ENCODE measurements at regions not wholly inside any gene's neighbourhood (a gene's known extent, or its start where the extent isn't known, plus 50 kb on each side); places are given as distances from the start of the nearest gene placed in this dataset.

- H3K9ac ChIP-seq (ENCODE audit: low read depth, low read length): no peak overlapping the region
- H3K4me1 ChIP-seq (ENCODE audit: insufficient read depth, low read length): peaks cover 10% of the 10 kb centered on the region; the same call in 1 of the 2 replicates
- peaks cover 8% of the 10 kb centered on the region for H3K27me3 ChIP-seq (ENCODE audit: insufficient read depth, low read length)
- H3K27ac ChIP-seq (ENCODE audit: low read length): no peak overlapping the region
- H3K9me3 ChIP-seq (ENCODE audit: insufficient read depth, low read depth, low read length): no peaks in the 10 kb centered on the region
- H3K4me3 ChIP-seq (ENCODE audit: low read length): no peak overlapping the region
- no peaks in the 10 kb centered on the region for H3K36me3 ChIP-seq (ENCODE audit: insufficient read depth, low read depth, low read length)
Measured at GRCh38 chr1:36570006-36570405, 87.3 kb upstream of the CSF3R start.

GRCh38 chr1:36567601-36568341 is 85.1 kb upstream of the CSF3R start:
- Histone ChIP-seq H3K27me3 (ENCODE audit: insufficient read depth, low read length) (peaks cover 7% of the 10 kb centered on the region), H3K9ac (ENCODE audit: low read depth, low read length) (no peak overlapping the region), H3K27ac (ENCODE audit: low read length) (no peak overlapping the region), H3K36me3 (ENCODE audit: insufficient read depth, low read depth, low read length) (no peaks in the 10 kb centered on the region), H3K9me3 (ENCODE audit: insufficient read depth, low read depth, low read length) (no peaks in the 10 kb centered on the region), H3K4me1 (ENCODE audit: insufficient read depth, low read length) (peaks cover 10% of the 10 kb centered on the region; the same call in 1 of the 2 replicates), H3K4me3 (ENCODE audit: low read length) (no peak overlapping the region)

GRCh38 chr1:36565576-36566501 is 83.1 kb upstream of the CSF3R start:
- Histone ChIP-seq H3K27me3 (ENCODE audit: insufficient read depth, low read length) (no peaks in the 10 kb centered on the region; the same call in 1 of the 2 replicates), H3K4me1 (ENCODE audit: insufficient read depth, low read length) (peaks cover 4% of the 10 kb centered on the region; the same call in 1 of the 2 replicates), H3K9ac (ENCODE audit: low read depth, low read length) (no peak overlapping the region), H3K9me3 (ENCODE audit: insufficient read depth, low read depth, low read length) (no peaks in the 10 kb centered on the region), H3K36me3 (ENCODE audit: insufficient read depth, low read depth, low read length) (no peaks in the 10 kb centered on the region), H3K27ac (ENCODE audit: low read length) (no peak overlapping the region), H3K4me3 (ENCODE audit: low read length) (no peak overlapping the region)

GRCh38 chr1:36562181-36562685 is 79.5 kb upstream of the CSF3R start:
- no peaks in the 10 kb centered on the region for H3K36me3 ChIP-seq (ENCODE audit: insufficient read depth, low read depth, low read length)
- no peak overlapping the region for H3K4me3 ChIP-seq (ENCODE audit: low read length)
- no peaks in the 10 kb centered on the region; the same call in 1 of the 2 replicates for H3K27me3 ChIP-seq (ENCODE audit: insufficient read depth, low read length)
- H3K9ac ChIP-seq (ENCODE audit: low read depth, low read length): no peak overlapping the region
- no peaks in the 10 kb centered on the region for H3K9me3 ChIP-seq (ENCODE audit: insufficient read depth, low read depth, low read length)
- H3K4me1 ChIP-seq (ENCODE audit: insufficient read depth, low read length): peaks cover 4% of the 10 kb centered on the region; the same call in 1 of the 2 replicates
- H3K27ac ChIP-seq (ENCODE audit: low read length): no peak overlapping the region

- H3K36me3 ChIP-seq (ENCODE audit: insufficient read depth, low read depth, low read length): no peaks in the 10 kb centered on the region
- H3K9ac ChIP-seq (ENCODE audit: low read depth, low read length): no peak overlapping the region
- no peak overlapping the region for H3K4me3 ChIP-seq (ENCODE audit: low read length)
- H3K4me1 ChIP-seq (ENCODE audit: insufficient read depth, low read length): peaks cover 4% of the 10 kb centered on the region; the same call in 1 of the 2 replicates
- no peaks in the 10 kb centered on the region for H3K9me3 ChIP-seq (ENCODE audit: insufficient read depth, low read depth, low read length)
- H3K27ac ChIP-seq (ENCODE audit: low read length): no peak overlapping the region
- H3K27me3 ChIP-seq (ENCODE audit: insufficient read depth, low read length): no peaks in the 10 kb centered on the region; the same call in 1 of the 2 replicates
Measured at GRCh38 chr1:36561361-36561724, 78.6 kb upstream of the CSF3R start.

GRCh38 chr1:36560621-36561360 is 78.1 kb upstream of the CSF3R start:
- no peak overlapping the region for H3K27ac ChIP-seq (ENCODE audit: low read length)
- H3K36me3 ChIP-seq (ENCODE audit: insufficient read depth, low read depth, low read length): no peaks in the 10 kb centered on the region
- no peak overlapping the region for H3K9ac ChIP-seq (ENCODE audit: low read depth, low read length)
- no peaks in the 10 kb centered on the region for H3K9me3 ChIP-seq (ENCODE audit: insufficient read depth, low read depth, low read length)
- H3K27me3 ChIP-seq (ENCODE audit: insufficient read depth, low read length): no peaks in the 10 kb centered on the region; the same call in 1 of the 2 replicates
- no peaks in the 10 kb centered on the region for H3K4me1 ChIP-seq (ENCODE audit: insufficient read depth, low read length)
- no peak overlapping the region for H3K4me3 ChIP-seq (ENCODE audit: low read length)

- Histone ChIP-seq H3K4me3 (ENCODE audit: low read length) (no peak overlapping the region), H3K9ac (ENCODE audit: low read depth, low read length) (no peak overlapping the region), H3K36me3 (ENCODE audit: insufficient read depth, low read depth, low read length) (no peaks in the 10 kb centered on the region), H3K9me3 (ENCODE audit: insufficient read depth, low read depth, low read length) (no peaks in the 10 kb centered on the region), H3K4me1 (ENCODE audit: insufficient read depth, low read length) (no peaks in the 10 kb centered on the region), H3K27me3 (ENCODE audit: insufficient read depth, low read length) (no peaks in the 10 kb centered on the region; the same call in 1 of the 2 replicates), H3K27ac (ENCODE audit: low read length) (no peak overlapping the region)
Measured at GRCh38 chr1:36560177-36560576, 77.5 kb upstream of the CSF3R start.

GRCh38 chr1:36559061-36559460 is 76.3 kb upstream of the CSF3R start:
- no peaks in the 10 kb centered on the region for H3K36me3 ChIP-seq (ENCODE audit: insufficient read depth, low read depth, low read length)
- no peaks in the 10 kb centered on the region for H3K4me1 ChIP-seq (ENCODE audit: insufficient read depth, low read length)
- no peak overlapping the region for H3K9ac ChIP-seq (ENCODE audit: low read depth, low read length)
- H3K9me3 ChIP-seq (ENCODE audit: insufficient read depth, low read depth, low read length): no peaks in the 10 kb centered on the region
- H3K27ac ChIP-seq (ENCODE audit: low read length): no peak overlapping the region
- H3K4me3 ChIP-seq (ENCODE audit: low read length): no peak overlapping the region
- peaks cover 7% of the 10 kb centered on the region; the same call in 1 of the 2 replicates for H3K27me3 ChIP-seq (ENCODE audit: insufficient read depth, low read length)

- Histone ChIP-seq H3K27ac (ENCODE audit: low read length) (no peak overlapping the region), H3K36me3 (ENCODE audit: insufficient read depth, low read depth, low read length) (no peaks in the 10 kb centered on the region), H3K27me3 (ENCODE audit: insufficient read depth, low read length) (peaks cover 23% of the 10 kb centered on the region), H3K9me3 (ENCODE audit: insufficient read depth, low read depth, low read length) (no peaks in the 10 kb centered on the region), H3K4me1 (ENCODE audit: insufficient read depth, low read length) (no peaks in the 10 kb centered on the region), H3K9ac (ENCODE audit: low read depth, low read length) (no peak overlapping the region), H3K4me3 (ENCODE audit: low read length) (no peak overlapping the region)
Measured at GRCh38 chr1:36557041-36558000, 74.6 kb upstream of the CSF3R start.

- peaks cover 31% of the 10 kb centered on the region for H3K27me3 ChIP-seq (ENCODE audit: insufficient read depth, low read length)
- H3K4me1 ChIP-seq (ENCODE audit: insufficient read depth, low read length): no peaks in the 10 kb centered on the region
- H3K9ac ChIP-seq (ENCODE audit: low read depth, low read length): no peak overlapping the region
- no peak overlapping the region for H3K4me3 ChIP-seq (ENCODE audit: low read length)
- H3K9me3 ChIP-seq (ENCODE audit: insufficient read depth, low read depth, low read length): no peaks in the 10 kb centered on the region
- H3K36me3 ChIP-seq (ENCODE audit: insufficient read depth, low read depth, low read length): no peaks in the 10 kb centered on the region
- H3K27ac ChIP-seq (ENCODE audit: low read length): no peak overlapping the region
Measured at GRCh38 chr1:36555041-36555440, 72.3 kb upstream of the CSF3R start.
